GM12892 (cell line): ENCODE measurements at regions not wholly inside any gene's neighbourhood (a gene's known extent, or its start where the extent isn't known, plus 50 kb on each side); places are given as distances from the start of the nearest gene placed in this dataset.

ENCODE experiments used
- DNase-seq: peaks from one replicate; pipeline ENCODE4 v3.0.0; 2011; ENCODE audit not compliant: insufficient read length
- FAIRE-seq: peaks from 2 replicates; lab custom pipeline; 2011; peaks lifted over from hg19 to GRCh38; lab: Jason Lieb, UNC
- POLR2A ChIP-seq: IDR thresholded peaks from 2 replicates; pipeline ENCODE4 v1.6.1; 2011; ENCODE audit warnings: low read depth, low read length, control low read depth
- POLR2AphosphoS5 ChIP-seq: IDR thresholded peaks from 2 replicates; pipeline ENCODE4 v1.6.1; 2011; ENCODE audit warnings: low read depth, low read length, control low read depth
- TAF1 ChIP-seq: IDR thresholded peaks from 2 replicates; pipeline ENCODE4 v1.6.1; 2011; ENCODE audit warnings: low read depth, mild to moderate bottlenecking, control low read depth, low read length, borderline replicate concordance

DNA sequence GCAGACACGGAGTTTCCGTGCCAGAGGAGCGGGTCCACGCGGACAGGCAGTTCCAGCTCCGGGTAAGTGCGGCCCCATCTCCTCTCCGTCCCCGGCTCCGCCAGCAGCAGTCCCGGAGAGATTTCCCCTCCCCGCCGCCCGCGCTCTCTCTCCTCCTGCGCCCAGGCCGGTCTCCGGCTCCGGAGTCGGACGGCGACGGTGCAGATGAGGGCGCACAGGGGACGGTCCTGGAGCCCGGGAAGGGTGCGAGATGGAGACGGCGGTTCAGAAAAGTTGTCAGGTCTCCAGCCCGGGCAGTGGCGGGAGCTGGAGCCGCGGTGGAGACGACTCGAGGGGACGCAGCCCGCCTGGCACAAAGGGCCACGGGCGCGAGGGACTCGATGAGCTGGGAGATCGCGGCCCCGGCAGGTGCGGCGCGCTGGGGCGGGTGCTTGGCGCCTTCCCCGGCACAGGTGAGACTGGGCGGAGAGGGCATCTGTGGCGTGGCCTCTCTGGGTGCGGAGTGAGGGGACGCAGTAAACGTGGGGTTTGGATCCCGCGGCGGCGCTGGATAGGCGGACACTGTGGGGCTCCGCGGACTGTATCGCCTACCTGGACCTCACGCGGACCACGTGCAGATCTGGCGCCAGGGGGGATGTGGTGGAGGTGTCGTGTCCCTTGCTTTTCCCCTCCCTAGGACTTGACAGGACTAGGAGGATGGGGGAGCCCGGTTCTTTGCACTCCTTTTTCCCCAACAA is 1540.3 kb upstream of the TMEM132C start:
- no peak for TF ChIP-seq TAF1
- no peak for TF ChIP-seq POLR2A
- no peak for TF ChIP-seq POLR2AphosphoS5
- no peak for FAIRE-seq
- no peak for DNase-seq

DNA sequence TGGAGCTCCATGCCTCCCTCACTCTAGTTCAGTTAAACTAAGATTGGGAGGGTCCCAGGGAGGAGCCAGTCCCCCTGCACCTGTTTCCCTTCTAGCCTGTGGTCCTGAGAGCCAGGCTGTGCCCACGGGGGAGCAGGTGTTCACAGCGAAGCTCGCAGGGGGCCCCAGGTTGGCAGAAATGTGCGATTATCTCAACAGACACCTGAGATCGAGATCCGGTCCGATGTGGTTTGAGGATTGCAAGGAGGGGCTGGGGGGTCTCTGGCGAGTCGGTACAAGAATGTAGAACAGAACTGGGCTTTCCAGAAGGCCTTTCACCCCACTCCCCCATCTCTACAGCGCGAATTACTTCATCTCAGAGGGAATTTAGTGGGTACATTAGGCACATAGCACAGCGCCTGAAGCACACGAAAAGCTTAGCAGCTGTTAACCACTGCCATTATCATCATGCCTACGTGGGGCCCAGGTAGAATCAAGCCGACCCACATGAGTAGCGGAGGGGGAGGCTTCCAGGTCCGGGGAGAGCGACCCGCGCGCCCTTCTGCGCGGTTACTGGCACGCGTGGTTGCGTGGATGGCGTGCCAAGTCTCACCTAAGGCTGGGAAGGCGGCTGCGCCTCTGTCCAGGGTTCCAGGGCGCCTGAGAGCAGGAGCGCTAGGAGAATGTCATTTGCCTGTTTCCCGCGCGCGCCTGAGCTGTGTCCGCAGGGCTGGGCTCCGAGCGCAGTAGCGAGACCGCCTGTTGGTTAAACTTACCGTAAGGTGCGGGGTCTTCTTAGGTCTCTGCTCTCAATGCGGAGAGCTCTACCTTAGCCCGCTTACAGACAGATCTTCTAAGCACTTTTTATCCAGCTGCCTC is 1539.5 kb upstream of the TMEM132C start:
- TF ChIP-seq POLR2A (no peak), TAF1 (no peak), POLR2AphosphoS5 (no peak)
- no peak for DNase-seq
- FAIRE-seq: no peak

DNA sequence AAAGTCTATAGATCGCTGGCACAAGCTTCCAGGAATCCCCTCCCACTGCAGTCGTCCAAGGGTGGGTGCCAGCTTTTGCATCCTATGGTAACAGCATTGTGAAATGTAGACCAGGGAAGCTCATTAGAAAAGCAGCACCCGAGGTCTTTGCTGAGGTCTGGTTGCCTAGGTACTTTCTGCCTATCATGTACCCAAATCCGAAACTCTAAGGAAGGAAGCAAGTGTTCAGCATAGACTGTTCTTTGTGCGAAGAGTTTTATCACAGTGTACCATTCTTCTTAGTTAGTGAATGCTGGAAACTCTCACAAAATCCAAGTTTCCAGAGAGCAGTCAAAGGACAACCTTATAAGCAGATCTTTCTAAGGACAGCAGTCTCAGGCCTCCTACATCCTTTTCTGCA is 1532.7 kb upstream of the TMEM132C start:
- TF ChIP-seq POLR2AphosphoS5 (no peak), POLR2A (no peak), TAF1 (no peak)
- FAIRE-seq (no peak), DNase-seq (no peak)

DNA sequence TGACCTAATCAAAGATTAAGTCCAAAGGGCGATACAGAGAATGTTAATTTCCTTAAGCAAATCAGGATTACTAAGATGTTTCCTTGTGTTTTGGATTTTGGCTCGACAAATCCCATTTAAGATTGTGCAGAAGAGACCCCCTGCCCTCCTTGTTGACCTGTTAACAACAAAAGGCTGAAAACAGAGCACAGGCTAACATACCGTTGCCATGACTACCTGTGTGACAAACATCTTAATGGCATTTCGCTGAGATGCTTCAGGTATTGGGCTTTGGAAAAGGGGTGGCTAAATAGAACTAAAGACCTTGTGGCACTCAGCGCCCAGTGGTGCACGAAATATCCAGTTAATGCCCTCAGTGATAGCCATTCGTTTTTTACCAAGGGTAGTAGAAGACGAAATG is 1532.3 kb upstream of the TMEM132C start:
- FAIRE-seq (no peak), DNase-seq (no peak)
- TF ChIP-seq POLR2A (no peak), TAF1 (no peak), POLR2AphosphoS5 (no peak)

DNA sequence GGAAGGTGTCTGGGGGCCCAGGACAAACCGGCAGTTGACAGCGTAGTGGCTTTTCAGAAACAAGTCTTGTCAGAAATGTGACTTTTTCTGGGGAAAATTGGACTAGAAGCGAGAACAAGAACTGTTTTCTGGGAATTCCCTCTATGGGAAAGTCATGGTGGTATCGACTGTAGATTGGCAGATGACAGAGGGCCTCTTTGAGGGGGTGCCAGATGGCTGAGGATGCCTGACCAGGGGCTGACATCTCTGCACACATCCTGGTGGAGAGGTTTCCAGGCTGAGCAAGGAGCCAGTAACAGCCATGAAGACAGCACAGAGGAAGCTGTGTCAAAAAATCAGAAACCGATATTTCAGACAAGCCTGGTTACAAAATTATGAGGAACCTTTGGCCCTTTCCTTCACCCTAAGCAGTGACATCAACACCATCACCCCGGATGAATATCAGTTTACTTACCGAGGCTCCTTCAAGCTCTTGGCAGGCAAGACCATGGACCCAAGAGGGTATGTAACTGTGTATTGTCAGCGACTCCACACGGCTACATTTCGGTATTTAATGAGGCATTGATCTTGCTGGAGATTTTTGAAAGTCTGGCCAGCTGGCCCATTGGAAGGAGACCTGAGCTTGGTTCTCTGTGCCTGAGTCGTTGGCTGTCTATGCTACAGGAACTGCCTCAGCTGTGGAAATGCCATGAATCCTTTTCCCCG is 1525.3 kb upstream of the TMEM132C start:
- TF ChIP-seq TAF1: no peak
- TF ChIP-seq POLR2A: no peak
- no peak for TF ChIP-seq POLR2AphosphoS5
- FAIRE-seq (no peak), DNase-seq (no peak)

DNA sequence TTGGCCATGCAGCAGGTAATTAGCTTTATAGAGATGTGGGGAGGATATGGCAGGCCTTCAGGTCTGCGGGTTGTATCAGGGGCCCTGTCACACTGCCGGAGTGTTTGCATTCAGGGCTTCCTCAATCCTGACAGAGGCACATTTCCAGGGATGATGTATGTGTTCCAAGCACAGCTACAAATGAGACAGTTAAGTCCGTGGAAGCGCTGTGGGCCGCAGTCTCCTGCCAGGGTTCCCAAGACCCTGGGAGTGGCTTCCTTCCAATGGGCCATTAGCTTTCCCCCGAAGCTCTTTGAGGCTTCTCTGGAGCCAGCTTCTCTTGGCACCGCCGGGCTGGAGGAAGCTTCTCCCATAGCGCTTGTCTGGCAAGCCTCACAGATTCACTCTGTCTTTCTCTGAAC is 1524.7 kb upstream of the TMEM132C start:
- FAIRE-seq (no peak), DNase-seq (no peak)
- TF ChIP-seq TAF1: no peak
- no peak for TF ChIP-seq POLR2A
- no peak for TF ChIP-seq POLR2AphosphoS5

DNA sequence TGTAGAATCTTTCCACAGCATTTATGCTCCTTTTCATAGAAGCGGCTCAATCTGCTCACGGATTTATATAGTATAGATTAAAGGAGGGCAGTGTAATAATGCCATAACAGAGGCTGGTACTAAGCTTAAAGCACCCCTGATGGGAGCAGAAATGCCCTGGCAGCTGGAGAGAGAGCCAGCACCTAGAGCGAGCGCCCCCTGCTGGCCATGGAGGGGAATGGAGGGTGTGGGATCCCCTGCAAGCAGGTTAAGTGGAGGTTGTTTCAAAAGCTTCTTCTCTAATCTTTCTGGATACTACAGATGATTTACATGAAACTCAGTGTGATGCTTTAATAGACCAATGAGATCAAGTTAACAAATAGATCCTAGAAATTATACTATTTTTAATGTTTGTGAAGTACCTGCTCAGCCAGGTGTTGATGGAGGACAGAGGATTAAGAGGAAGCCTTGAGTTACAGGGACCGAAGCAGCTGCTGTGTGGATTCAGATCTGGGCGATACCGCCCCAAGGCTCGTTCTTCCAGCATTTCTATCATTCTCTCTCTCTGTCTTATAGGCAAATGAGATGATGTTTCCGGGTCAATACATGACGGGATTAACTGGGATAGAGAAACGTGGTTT is 1519.3 kb upstream of the TMEM132C start:
- no peak for TF ChIP-seq POLR2A
- no peak for TF ChIP-seq TAF1
- no peak for TF ChIP-seq POLR2AphosphoS5
- FAIRE-seq (no peak), DNase-seq (no peak)

DNA sequence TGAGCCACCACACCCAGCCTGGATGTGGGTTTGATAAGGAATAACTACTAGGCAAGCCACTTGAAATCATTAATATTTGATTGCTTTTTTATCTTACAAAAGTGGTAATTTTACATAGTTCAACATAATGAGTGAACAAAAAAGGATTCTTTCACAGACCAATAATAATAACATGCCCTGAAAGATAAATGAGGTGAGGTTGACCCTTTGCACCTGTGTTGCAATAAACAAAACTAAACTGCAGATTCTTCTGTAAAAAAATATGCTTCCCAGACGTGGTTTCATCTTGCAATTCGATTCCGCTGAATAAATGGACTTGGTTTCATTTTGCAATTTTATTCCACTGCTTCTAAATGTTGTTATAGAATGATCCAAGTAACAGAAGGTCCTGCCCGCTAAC is 1514.9 kb upstream of the TMEM132C start:
- DNase-seq: no peak
- no peak for TF ChIP-seq POLR2AphosphoS5
- no peak for FAIRE-seq

DNA sequence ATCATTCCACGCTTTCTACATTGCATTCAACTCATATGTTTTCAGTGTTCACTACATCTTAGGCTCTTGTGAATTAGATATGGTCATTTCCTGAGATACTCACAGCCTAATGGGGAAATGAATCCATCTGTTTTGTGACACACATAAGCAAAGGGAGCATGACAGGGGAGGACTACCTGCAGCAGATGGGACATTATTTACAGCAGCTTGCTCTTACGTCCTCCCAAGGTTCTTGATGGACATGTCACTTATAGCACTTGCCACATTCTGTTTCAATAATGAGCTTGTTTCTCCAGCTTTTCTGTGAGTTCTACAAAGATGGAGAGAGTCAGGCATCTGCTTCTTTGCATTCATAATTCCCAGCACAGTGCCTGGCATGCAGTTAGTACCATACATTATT is 1509.6 kb upstream of the TMEM132C start:
- no peak for TF ChIP-seq POLR2AphosphoS5
- TF ChIP-seq POLR2A: no peak
- no peak for TF ChIP-seq TAF1
- FAIRE-seq (no peak), DNase-seq (no peak)

DNA sequence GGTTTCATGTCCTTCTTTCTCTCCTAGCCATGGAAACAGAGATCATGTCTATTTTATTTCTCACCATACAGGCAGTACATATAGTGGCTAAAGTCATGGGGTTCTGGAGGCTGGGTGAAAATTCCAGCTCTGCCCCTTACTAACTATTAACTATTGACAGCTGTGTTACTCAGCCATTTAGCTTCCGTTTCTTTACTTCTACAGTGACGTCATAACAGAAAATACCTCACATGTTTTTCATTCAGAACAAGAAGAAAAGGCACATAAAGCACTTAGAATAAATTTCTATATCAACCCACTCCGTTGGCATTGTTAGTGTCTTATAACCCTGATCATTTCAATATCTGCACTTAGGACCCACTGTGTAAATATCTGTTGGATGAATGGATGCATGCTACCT is 1506.9 kb upstream of the TMEM132C start:
- TF ChIP-seq TAF1: no peak
- no peak for TF ChIP-seq POLR2AphosphoS5
- FAIRE-seq: no peak
- no peak for DNase-seq

DNA sequence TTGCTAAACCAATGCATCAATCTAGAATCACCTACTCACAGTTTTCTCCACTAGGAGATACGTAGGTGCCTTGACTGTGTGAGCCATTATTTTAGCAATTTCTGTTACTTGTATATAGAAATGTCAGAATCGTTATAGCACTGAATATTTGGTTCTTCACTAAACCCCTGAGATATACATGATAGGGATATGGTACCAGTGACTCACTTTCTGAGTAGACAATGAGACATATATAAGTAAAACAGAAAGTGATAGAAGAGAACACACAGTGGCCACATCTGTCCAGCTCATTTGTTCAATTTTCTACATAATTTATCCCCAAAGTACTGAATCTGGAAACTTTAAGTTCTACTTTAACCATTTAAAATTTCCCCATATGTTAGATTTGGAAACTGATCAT is 1505.5 kb upstream of the TMEM132C start:
- DNase-seq (no peak), FAIRE-seq (no peak)
- TF ChIP-seq TAF1 (no peak), POLR2AphosphoS5 (no peak), POLR2A (no peak)

DNA sequence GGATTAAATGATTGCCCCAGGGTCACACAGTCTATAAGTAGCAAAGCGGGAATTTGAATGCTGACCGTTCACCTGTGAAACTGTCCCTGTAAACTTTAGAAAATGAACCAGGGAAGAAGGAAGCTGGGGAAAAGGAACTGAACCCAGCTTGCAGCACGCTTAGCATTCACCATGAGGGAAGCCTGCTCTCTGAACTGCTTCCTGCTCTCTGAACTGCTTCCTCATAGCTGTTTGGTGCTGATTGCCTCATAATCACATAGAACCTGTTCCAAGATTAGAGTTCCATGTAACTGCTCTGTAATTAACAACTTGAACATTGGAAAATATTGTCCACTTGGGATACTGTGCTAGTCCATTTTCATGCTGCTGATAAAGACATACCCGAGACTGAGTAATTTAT is 1504.8 kb upstream of the TMEM132C start:
- TF ChIP-seq POLR2A: no peak
- TF ChIP-seq POLR2AphosphoS5: no peak
- TF ChIP-seq TAF1: no peak
- DNase-seq: no peak
- no peak for FAIRE-seq
